ENCODE measurements at regions not wholly inside any gene's neighbourhood (a gene's known extent, or its start where the extent isn't known, plus 50 kb on each side); places are given as distances from the start of the nearest gene placed in this dataset.
"Not testable (repeated sequence)": the region's sequence is repeated elsewhere in the genome, so short reads cannot be mapped to it uniquely, and the experiment has no call there.

DNA sequence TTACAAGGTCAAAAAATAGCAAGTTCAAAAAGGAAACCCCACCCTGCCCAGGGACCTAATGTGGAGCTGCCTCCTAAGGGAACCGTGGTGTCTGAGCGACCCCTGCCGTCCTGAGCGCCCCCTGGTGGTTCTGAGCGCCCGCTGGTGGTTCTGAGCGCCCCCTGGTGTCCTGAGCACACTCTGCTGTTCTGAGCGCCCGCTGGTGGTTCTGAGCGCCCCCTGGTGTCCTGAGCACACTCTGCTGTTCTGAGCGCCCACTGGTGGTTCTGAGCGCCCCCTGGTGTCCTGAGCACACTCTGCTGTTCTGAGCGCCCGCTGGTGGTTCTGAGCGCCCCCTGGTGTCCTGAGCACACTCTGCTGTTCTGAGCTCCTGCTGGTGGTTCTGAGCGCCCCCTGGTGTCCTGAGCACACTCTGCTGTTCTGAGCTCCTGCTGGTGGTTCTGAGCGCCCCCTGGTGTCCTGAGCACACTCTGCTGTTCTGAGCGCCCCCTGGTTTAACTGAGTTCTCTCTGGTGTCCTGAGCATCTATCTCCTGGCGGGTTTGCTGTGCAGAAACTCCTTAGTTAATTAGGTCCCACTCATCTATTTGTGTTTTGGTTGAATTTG is 1137.5 kb downstream of the TMEM121 start:
- peak; percentile 45 for DNase-seq

DNA sequence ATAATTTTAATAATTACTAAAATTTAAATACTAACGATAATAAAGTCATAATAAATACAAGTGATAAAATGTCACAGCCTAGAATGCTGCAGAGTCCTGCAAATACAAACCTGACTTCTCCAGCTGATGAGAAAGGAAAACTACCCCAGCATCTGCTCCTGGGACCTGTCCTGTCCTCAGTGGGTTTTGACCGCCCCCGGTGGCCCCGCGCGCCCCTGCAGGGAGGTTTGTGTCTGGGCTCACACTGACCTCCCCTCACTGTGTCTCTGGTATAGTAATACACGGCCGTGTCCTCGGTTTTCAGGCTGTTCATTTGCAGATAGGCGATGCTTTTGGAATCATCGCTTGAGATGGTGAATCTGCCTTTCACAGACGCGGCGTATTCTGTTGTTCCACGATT is 1139.4 kb downstream of the TMEM121 start:
- no peak for DNase-seq

DNA sequence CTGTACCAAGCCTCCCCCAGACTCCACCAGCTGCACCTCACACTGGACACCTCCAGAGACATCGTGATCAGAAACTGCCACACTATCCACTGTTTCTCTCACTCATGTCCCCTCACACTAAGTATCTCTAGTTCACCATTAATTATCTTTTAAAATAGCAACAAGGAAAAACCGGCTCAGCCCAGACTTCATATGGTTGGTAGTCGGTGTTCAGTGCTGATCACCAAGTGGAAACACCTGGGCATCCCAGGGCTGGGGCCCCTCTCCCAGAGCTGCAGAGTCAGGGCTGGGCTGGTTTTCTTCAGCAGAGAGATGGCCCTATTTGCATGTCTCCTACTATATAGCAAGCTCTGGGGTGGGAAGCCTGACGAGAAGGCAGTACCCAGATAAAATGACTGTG is 1140.0 kb downstream of the TMEM121 start:
- no peak for DNase-seq

DNA sequence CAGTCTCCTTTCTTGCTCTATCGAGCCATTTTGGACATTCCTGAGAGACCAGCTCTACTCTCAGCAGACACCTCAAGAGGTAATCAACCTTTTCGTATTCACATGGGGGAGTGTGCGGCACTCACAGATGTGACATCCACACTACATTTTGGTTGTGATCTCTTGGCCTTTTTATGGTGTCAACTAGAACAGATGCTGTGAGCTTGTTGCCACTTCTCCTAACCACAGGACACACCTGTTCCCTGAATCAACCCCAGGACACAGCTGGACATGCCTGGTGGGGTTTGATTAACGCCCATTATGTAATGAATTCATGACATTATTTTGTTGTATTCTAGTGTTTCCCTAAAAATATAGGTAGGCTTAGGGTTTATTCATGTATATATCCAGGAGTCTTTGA is 1143.6 kb downstream of the TMEM121 start:
- DNase-seq = no peak

DNA sequence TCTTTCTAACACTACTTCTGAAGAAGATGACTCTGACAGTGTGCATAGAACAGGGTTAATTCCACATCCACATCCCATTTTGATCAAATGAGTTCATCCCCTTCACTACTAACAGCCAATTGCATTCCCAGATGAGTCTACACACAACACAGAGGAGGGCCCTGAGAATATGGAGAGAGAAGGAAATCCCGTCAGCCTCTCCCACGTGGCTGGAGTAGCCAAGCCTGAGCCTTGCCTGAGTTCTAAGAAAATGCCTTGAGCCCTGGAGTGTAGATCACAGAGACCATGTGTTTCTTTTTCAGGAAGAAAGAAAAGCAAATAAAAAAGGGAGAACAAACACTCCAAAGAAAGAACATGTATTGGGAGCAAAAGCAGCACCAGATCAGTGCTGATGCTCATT is 1147.7 kb downstream of the TMEM121 start:
- not testable (repeated sequence) for DNase-seq

DNA sequence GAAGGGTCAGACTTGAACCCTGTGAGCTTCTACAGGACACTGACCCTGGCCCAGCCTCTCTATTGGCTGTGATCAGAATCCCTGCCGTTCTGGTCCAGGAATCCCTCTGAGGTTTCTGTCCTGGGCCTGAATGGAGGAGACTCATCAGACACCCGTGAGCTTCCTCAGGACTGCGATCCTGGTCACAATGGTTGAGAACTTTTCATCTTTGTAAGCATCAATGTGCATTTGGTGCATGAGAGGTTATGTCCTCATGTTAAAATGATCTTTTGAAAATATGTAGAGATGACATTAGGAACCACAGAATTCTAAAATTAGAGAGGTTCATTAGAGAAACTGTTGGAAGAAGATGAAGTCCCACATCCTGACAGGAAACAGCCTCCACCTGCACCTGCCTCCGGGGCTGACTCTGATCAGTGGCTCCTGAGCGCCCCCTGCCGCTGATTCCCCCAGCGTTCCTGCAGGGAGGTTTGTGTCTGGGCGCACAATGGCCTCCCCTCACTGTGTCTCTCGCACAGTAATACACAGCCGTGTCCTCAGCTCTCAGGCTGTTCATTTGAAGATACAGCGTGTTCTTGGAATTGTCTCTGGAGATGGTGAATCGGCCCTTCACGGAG is 1148.2 kb downstream of the TMEM121 start:
- DNase-seq = peak; percentile 60

DNA sequence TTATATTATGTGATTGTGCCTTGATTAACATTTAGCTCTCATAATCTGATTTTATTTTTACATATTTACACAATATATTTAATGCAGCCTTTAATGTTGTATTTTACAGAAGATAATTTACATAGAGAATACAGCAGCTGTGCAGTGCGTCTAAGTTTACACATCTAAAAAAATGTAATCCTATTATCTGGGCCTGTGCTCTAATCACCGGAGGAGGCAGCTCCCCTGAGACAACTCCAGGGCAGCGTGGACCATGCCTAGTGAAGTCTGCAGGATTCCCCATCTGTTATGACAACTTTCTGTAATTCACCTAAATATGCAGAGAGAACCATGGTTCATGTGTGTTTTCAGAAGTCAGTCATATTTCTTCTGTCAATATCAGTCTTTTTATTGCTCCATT is 1149.3 kb downstream of the TMEM121 start:
- not testable (repeated sequence) for DNase-seq

DNA sequence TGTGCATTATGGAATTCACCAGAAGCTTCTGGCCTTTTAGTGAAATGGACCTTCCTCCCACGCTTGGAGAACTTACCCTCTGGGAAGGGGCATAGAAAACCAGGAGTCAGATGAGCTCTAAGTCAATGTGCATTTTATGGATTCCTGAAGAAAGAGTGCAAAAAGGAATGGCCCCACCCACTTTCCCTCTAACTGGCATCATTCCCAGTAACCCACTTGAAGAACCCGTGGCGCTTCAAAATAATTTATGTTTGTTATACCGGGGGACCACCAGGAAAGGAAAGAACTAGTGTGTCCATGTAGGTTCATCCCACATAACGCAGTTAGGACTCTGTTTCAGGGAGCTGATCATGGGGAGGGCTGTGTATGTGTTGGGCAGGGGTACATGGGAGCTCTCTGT is 1153.4 kb downstream of the TMEM121 start:
- no peak for DNase-seq

DNA sequence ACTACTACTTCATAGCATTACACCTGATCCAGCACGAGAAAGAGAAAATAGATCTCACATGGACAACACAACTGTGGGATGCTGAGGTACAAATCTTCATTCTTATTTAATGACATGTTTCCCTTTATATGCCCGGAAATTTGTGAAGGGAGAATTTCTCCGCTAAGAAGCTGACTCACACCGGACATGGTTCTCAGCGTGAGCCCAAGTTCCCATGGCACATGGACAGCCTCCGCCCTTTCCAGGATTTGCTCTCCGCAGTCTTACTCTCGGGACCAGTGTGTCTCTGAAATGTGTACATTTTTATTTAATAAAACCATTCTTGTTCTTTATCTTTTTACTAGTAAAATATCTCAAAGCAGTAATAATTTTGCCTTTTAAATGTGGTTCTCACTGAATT is 1154.8 kb downstream of the TMEM121 start:
- no peak for DNase-seq

DNA sequence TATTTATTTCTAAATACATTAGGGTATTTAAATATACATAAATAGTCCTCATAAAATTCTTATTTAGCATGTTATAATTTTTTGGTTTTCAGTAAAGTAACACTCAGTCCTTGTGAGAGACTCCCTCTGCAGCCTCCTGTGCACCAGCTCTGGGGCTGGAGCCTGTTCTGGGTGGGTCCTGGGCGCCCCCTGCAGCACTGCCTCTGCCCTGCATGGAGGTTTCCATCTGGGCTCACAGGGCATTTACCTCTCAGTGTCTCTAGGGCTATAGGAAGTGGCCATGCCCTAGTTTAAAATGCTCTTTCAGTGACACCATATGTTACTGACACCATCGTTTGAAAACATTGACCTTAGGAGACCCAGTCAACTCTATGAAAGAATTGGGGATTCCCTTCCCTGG is 1155.2 kb downstream of the TMEM121 start:
- no peak for DNase-seq

DNA sequence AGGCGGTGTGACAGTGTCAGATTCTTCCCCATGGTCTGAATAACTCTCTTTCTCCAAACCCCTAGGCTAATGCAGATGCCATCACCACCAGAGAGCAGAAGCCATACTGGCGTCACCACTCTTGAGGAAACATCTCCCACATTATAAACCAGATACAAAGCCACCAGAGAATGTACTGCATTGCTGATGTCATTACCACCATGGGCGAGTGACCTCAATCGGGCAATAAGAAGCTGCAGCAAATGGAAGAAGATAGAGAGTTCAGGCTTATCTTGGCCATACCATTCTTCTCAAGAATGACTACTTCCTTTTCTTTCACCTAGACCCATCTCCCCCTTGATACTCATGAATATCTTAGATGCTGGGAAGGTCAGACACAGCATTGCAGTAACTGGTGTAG is 1157.2 kb downstream of the TMEM121 start:
- DNase-seq = no peak

DNA sequence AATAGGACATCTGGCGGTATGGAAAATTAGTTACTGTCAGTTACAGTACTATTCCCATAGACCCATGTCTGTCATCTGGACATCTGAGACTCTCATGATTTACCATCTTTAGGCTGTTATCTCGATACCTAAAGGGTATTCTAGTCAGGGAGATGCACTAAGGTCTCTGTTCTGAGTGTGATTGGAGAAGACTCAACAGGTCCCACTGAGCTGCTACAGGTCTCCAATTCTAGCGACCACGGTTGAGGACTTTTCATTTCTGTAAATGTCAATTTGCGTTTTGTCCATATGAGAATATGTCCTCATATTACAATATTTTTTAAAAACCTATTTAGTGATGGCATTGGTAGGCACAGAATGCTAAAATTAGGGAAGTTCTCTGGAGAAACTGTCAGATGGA is 1160.2 kb downstream of the TMEM121 start:
- DNase-seq = no peak

DNA sequence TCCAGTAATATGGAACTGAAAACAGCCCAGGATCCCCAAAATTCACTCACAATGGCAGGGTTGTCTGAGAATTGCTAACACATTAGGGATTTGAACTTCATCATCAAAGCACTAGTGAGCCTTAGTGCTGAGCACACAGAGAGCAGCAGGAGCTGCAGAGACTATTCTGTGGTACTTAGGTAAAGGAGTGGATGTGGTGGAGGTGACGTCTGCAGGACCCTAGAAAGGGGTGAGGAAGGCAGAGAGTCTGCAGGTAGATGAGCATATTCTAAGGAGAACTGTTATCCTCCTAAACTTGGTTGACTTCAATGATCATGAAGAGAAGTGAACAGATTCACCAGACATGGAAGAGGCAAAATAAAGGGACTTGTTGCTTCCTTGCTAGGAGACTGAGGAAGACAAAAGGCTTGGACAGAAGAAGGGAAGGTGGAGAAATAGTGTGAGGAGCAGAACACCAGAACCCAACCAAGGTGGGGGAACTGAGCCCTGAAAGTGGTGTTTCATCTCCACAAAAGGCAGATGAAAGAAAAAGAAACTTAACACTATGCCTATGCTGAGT is 1164.0 kb downstream of the TMEM121 start:
- DNase-seq = no peak

DNA sequence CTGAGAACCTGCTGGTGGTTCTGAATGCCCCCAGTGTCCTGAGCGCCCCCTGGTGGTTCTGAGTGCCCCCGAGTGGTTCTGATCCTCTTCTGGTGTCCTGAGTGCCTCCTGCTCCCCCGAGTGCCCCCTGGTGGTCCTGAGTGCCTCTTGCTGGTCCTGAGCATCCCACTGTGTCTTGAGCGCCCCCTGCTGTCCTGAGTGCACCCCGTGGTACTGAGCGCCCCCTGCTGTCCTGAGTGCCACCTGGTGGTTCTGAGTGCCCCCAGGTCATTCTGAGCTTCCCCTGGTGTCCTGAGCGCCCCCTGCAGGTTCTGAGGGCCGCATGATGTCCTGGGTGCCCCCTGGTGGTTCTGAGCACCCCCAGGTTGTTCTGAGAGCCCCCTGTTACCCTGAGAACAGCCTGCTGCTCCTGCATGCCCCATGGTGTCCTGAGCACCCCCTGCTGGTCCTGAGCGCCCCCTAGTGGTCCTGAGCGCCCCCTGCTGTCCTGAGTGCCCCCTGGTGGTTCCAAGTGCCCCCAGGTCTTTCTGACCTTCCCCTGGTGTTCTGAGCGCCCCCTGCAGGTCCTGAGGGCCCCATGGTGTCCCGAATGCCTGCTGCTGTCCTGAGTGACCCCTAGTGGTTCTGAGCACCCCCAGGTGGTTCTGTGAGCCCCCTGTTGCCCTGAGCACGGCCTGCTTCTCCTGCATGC is 1165.4 kb downstream of the TMEM121 start:
- DNase-seq = peak; percentile 62

DNA sequence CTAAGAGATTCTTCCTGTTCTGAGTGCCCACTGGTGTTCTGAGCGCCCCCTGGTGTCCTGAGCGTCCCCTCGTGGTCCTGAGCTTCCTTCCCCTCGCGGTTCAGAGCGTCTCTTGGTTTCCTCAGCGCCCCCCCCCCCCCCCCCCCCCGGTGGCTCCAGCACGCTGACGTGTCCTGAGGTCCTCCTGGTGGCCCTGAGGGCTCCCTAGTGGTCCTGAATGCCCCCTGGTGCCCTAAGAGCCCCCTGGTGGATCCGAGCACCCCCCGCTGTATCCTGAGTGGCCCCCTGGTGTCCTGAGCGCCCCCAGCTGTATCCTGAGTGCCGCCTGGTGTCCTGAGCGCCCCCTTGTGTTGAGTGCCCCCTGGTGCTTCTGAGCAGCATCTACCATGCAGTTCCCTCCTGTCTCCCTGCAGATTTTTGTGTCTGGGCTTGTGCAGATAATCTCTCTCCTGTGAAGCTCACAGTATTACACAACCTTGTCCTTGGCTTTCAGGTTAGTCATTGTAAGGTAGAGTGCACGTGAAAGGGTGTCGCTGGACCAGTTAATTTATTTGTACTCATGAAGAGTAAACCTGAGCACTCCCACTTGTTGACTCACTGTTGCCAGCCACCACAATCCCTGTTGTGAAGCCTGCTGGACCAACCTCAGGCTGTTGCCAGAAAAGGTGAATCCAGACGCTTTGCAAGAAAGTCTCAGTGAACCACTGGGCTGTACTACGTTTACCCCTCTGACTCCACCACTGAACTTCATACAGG is 1168.4 kb downstream of the TMEM121 start:
- peak; percentile 60 for DNase-seq

DNA sequence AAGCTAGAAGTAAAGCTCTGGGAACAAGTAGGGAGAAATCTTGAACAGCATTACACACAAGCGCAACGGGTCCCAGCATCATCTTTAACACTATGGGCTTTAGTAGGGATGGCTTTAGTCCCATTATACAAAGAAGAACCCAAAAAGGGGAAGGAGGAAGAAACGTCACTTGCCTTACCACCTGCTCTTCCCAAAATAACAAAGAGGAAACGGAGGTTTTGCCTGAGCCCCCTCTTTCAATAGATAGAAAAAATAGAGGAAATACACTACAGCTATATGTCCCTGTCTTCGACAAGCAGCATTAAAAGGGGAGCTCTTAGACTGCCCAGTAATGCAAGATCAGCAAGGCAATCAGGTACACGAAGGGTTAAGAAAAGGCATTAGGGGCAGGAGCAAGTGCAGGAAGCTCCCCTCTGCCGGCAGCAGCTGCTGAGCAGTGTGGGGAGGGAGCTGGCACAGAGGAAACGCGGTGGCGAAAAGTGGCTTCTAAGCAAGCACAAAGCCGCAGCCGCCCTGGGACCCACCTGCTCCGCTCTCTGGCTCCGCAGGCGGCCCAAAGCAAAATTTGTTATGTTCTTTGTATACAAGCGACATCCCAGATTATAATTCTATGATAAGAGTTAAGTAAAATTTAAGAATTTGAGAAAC is 1172.4 kb downstream of the TMEM121 start:
- not testable (repeated sequence) for DNase-seq

DNA sequence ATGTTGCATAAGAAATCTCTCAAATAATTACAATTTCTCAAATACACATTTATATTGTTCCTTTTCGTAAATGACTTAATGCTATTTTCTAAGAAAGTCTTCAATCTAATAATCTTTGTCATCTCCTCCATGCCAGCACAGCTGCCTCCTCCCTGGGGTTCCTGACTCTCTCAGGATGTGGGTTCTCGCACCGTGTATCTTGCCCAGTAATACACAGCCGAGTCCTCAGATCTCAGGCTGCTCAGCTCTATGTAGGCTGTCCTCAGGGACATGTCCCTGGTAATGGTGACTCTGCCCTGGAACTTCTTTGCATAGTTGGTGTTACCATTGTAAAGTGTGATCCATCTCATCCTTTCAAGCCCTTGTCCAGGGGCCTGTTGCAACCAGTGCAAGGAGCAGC is 1177.3 kb downstream of the TMEM121 start:
- not testable (repeated sequence) for DNase-seq

DNA sequence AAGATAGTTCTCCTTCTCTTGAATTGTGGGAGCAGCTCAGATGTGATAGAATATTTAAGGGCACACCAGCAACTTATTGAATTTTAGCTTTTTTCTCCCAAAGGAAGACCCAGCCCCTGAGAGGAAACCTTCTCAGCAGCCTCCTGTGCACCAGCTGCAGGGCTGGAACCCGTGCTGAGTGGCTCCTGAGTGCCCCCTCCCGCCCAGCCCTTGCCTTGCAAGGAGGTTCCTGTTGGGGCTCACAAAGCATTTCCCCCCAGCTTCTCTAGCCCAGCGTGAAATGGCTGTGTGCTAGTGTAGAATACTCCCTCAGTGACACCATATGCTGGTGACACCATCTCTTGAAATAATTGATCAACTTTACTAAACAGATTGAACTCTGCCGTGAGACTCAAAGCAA is 1180.1 kb downstream of the TMEM121 start:
- DNase-seq = not testable (repeated sequence)

DNA sequence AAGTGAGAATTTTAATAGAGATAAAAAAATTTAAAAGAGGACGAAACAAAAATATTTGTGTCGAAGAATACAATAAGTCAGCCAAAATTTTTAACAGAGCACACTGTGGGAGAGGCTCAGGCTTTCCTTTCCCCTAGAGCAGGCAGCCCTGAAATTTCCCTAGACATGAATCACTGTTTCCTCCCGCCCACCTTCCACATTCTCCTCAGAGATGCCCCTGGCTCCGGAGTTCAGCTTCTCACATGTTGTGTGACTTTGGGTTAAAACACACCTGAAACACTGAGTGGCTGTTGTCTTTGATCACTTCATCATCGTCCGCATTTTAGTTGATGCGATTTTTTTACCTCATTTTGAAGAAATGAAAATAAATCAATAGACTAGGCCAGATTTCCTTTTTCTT is 1183.8 kb downstream of the TMEM121 start:
- not testable (repeated sequence) for DNase-seq

DNA sequence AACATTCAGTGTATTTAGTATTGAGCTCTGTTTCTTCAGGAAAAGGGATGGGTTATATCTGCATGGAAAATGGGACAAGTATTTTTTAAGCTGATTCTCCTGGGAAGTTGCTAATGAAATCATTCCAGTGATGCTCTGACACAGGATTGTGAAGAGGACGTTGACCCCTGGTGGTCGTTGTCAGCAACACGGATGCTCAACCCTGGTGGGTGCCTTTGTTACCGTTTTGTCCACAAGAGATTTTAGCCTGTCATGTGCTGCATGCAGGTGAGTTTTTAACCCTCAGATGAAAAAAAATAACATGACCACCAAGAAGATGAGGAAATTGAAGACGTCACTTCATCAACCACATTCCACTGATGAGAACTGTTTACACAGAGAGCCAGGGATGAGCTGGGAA is 1186.1 kb downstream of the TMEM121 start:
- DNase-seq = not testable (repeated sequence)

DNA sequence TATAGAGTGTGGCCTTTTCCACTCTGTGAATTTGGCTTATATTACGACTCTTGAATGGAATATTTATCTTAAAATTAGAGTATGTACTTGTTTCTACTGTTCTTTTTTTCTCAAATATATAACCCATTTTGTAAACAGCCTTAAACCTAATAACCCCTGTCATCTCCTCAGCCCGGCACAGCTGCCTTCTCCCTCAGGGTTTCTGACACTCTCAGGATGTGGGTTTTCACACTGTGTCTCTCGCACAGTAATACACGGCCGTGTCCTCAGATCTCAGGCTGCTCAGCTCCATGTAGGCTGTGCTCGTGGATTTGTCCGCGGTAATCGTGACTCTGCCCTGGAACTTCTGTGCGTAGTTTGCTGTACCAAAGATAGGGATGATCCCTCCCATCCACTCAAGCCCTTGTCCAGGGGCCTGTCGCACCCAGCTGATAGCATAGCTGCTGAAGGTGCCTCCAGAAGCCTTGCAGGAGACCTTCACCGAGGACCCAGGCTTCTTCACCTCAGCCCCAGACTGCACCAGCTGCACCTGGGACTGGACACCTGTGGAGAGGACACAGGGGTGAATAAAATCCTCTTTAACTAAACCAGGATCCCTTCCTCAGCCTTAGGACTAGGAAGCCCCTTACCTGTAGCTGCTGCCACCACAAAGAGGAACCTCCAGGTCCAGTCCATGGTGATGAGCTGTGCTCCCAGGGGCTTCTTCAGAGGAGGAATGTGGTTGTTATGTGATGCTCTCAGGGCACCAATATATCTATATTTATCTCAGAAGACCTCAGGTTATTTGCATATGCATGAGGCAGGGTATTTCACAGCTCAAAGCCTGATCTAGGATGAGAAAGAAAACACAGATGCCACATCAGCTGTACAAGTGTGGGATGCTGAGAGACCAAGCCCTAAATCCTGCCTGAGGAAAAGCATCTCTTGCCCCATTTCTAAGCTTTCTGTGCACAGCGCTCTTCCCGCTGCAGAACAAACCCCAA is 1188.4 kb downstream of the TMEM121 start:
- not testable (repeated sequence) for DNase-seq

Data from effector CD8-positive, alpha-beta T cell (primary cell).